ENCODE measurements at regions not wholly inside any gene's neighbourhood (a gene's known extent, or its start where the extent isn't known, plus 50 kb on each side); places are given as distances from the start of the nearest gene placed in this dataset.
"Not testable (repeated sequence)": the region's sequence is repeated elsewhere in the genome, so short reads cannot be mapped to it uniquely, and the experiment has no call there.

GRCh38 chr13:85549819-85550218 lies 249.4 kb downstream of the SLITRK6 start:
- no peak for FAIRE-seq
- DNase-seq (ENCODE audit: insufficient read length, low spot score): no peak

- not testable (repeated sequence) for FAIRE-seq; DNase-seq (ENCODE audit: insufficient read length, low spot score)
Measured at GRCh38 chr13:85548845-85549244, 250.4 kb downstream of the SLITRK6 start.

GRCh38 chr13:85545771-85546170 lies 253.4 kb downstream of the SLITRK6 start:
- no peak for DNase-seq (ENCODE audit: insufficient read length, low spot score)
- FAIRE-seq: no peak

- FAIRE-seq (no peak), DNase-seq (ENCODE audit: insufficient read length, low spot score) (no peak)
Measured at GRCh38 chr13:85544756-85545155, 254.5 kb downstream of the SLITRK6 start.

- no peak for FAIRE-seq
- no peak for DNase-seq (ENCODE audit: insufficient read length, low spot score)
Measured at GRCh38 chr13:85543144-85543543, 256.1 kb downstream of the SLITRK6 start.

- DNase-seq (ENCODE audit: insufficient read length, low spot score) (no peak), FAIRE-seq (no peak)
Measured at GRCh38 chr13:85541476-85541875, 257.7 kb downstream of the SLITRK6 start.

- DNase-seq (ENCODE audit: insufficient read length, low spot score) (no peak), FAIRE-seq (no peak)
Measured at GRCh38 chr13:85538957-85539356, 260.3 kb downstream of the SLITRK6 start.

GRCh38 chr13:85537601-85538000 lies 261.6 kb downstream of the SLITRK6 start:
- FAIRE-seq: no peak
- no peak for DNase-seq (ENCODE audit: insufficient read length, low spot score)

- FAIRE-seq (no peak), DNase-seq (ENCODE audit: insufficient read length, low spot score) (no peak)
Measured at GRCh38 chr13:85536706-85537105, 262.5 kb downstream of the SLITRK6 start.

GRCh38 chr13:85535316-85536084 lies 263.7 kb downstream of the SLITRK6 start:
- FAIRE-seq: no peak
- DNase-seq (ENCODE audit: insufficient read length, low spot score): no peak

GRCh38 chr13:85533911-85534310 lies 265.3 kb downstream of the SLITRK6 start:
- no peak for DNase-seq (ENCODE audit: insufficient read length, low spot score)
- FAIRE-seq: no peak

- FAIRE-seq: no peak
- no peak for DNase-seq (ENCODE audit: insufficient read length, low spot score)
Measured at GRCh38 chr13:85529218-85529594, 270.0 kb downstream of the SLITRK6 start.

- DNase-seq (ENCODE audit: insufficient read length, low spot score) (peak; percentile 17), FAIRE-seq (no peak)
Measured at GRCh38 chr13:85528491-85529217, 270.6 kb downstream of the SLITRK6 start.

GRCh38 chr13:85527316-85527715 lies 271.9 kb downstream of the SLITRK6 start:
- FAIRE-seq (no peak), DNase-seq (ENCODE audit: insufficient read length, low spot score) (no peak)

- FAIRE-seq: no peak
- no peak for DNase-seq (ENCODE audit: insufficient read length, low spot score)
Measured at GRCh38 chr13:85525411-85525810, 273.8 kb downstream of the SLITRK6 start.

- FAIRE-seq (no peak), DNase-seq (ENCODE audit: insufficient read length, low spot score) (no peak)
Measured at GRCh38 chr13:85521657-85522056, 277.6 kb downstream of the SLITRK6 start.

- FAIRE-seq: no peak
- DNase-seq (ENCODE audit: insufficient read length, low spot score): no peak
Measured at GRCh38 chr13:85520445-85520844, 278.8 kb downstream of the SLITRK6 start.

GRCh38 chr13:85519363-85519762 lies 279.9 kb downstream of the SLITRK6 start:
- FAIRE-seq (no peak), DNase-seq (ENCODE audit: insufficient read length, low spot score) (no peak)

GRCh38 chr13:85512421-85512820 lies 286.8 kb downstream of the SLITRK6 start:
- DNase-seq (ENCODE audit: insufficient read length, low spot score): no peak
- FAIRE-seq: no peak

GRCh38 chr13:85509512-85509911 lies 289.7 kb downstream of the SLITRK6 start:
- FAIRE-seq: no peak
- no peak for DNase-seq (ENCODE audit: insufficient read length, low spot score)

GRCh38 chr13:85508683-85509329 lies 290.4 kb downstream of the SLITRK6 start:
- FAIRE-seq: no peak

GRCh38 chr13:85503797-85504196 lies 295.4 kb downstream of the SLITRK6 start:
- FAIRE-seq (no peak), DNase-seq (ENCODE audit: insufficient read length, low spot score) (no peak)

More at GRCh38 chr13:85508683-85509329, 290.4 kb downstream of the SLITRK6 start:
- DNase-seq (ENCODE audit: insufficient read length, low spot score): no peak
